Activated CD4-positive, alpha-beta T cell treated with anti-CD3 and anti-CD28 coated beads, Interleukin-2, amount 10 ng/mL, durations not matched to agents 24 days and 14 days (primary cell): ENCODE measurements at regions not wholly inside any gene's neighbourhood (a gene's known extent, or its start where the extent isn't known, plus 50 kb on each side); places are given as distances from the start of the nearest gene placed in this dataset.
"Not testable (repeated sequence)": the region's sequence is repeated elsewhere in the genome, so short reads cannot be mapped to it uniquely, and the experiment has no call there.

ENCODE experiments used
- DNase-seq: peaks from one replicate; pipeline ENCODE4 v3.0.0; 2022
- H3K27ac Mint-ChIP-seq: one replicate; pipeline ENCODE4 v1.8.0; 2022; ENCODE audit warnings: mild to moderate bottlenecking, mixed read lengths
- H3K27me3 Mint-ChIP-seq: one replicate; pipeline ENCODE4 v1.8.0; 2022; ENCODE audit warnings: mixed read lengths
- H3K36me3 Mint-ChIP-seq: one replicate; pipeline ENCODE4 v1.8.0; 2022; ENCODE audit warnings: low read depth, mild to moderate bottlenecking, mixed read lengths
- H3K4me1 Mint-ChIP-seq: one replicate; pipeline ENCODE4 v1.8.0; 2021; ENCODE audit warnings: mixed read lengths
- H3K4me3 Mint-ChIP-seq: one replicate; pipeline ENCODE4 v1.8.0; 2022; ENCODE audit warnings: mild to moderate bottlenecking, moderate library complexity, mixed read lengths
- H3K9me3 Mint-ChIP-seq: one replicate; pipeline ENCODE4 v1.8.0; 2021; ENCODE audit warnings: mixed read lengths
- intact Hi-C: fragments of 100-400 bp; cut with micrococcal nuclease; formaldehyde crosslinking; loops from one replicate; pipeline ENCODE4 v1.15.1; 2023

DNA sequence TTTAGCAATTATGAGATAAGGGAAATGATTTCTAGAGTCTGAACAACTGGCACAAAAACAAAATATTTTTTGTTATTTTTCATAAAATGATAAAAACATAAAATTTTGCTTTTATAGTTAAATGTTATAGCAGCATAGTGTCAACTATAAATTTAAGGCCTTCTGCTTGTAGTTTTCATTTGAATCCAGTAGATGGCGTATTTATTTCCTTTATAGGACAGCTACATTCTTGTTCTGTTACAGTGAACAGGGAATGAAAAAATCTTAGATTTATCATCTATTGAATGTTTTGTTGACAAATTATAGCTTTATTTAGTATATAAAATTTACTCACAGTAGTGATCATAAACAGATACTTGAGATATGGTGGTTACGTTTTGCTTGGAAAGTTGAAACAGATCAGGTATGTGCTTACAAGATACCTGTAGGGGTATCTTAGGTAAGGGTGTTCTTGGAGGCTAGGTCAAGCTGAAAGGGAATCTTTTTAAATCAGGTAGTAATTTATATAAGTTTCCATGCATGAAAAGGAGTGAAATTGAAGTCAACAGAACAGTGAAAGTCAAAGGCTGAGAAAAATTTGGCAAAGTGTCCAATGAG lies 239.3 kb upstream of the GRIN3A start:
- Mint-ChIP-seq H3K9me3 (no peaks in the 10 kb centered on the region), H3K27me3 (no peaks in the 10 kb centered on the region), H3K4me3 (no peak overlapping the region), H3K4me1 (no peaks in the 10 kb centered on the region), H3K27ac (no peak overlapping the region), H3K36me3 (no peaks in the 10 kb centered on the region)
- intact Hi-C loops: no loop called here
- DNase-seq: no peak

- no peaks in the 10 kb centered on the region for H3K27me3 Mint-ChIP-seq
- no peak overlapping the region for H3K4me3 Mint-ChIP-seq
- H3K36me3 Mint-ChIP-seq: no peaks in the 10 kb centered on the region
- H3K9me3 Mint-ChIP-seq: no peaks in the 10 kb centered on the region
- DNase-seq: no peak
- H3K27ac Mint-ChIP-seq: no peak overlapping the region
- H3K4me1 Mint-ChIP-seq: no peaks in the 10 kb centered on the region
- intact Hi-C loops: no loop called here
Observed at GRCh38 chr9:101970609-101971008, 232.2 kb upstream of the GRIN3A start.

DNA sequence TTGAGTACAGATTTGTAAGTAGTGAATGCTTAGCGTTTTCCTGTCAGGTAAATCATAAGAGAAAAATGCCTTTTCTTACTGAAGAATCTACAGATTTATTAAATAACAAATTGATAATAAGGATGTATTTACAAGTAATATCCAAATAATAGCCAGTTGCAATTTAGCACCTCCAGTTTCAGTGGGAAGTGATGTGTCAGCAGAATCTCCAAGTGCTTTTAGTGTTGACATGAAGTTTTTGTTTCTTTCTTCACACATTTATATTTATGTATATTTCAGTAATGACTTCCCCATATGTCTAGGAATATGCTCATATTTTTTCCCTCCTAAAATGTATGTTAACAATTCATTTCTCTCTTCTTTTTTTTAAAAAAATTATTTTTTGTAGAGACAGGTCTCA lies 229.9 kb upstream of the GRIN3A start:
- H3K27ac Mint-ChIP-seq: no peak overlapping the region
- no peaks in the 10 kb centered on the region for H3K4me1 Mint-ChIP-seq
- intact Hi-C loops: no loop called here
- no peak for DNase-seq
- H3K9me3 Mint-ChIP-seq: no peaks in the 10 kb centered on the region
- H3K4me3 Mint-ChIP-seq: no peak overlapping the region
- H3K27me3 Mint-ChIP-seq: no peaks in the 10 kb centered on the region
- H3K36me3 Mint-ChIP-seq: no peaks in the 10 kb centered on the region

DNA sequence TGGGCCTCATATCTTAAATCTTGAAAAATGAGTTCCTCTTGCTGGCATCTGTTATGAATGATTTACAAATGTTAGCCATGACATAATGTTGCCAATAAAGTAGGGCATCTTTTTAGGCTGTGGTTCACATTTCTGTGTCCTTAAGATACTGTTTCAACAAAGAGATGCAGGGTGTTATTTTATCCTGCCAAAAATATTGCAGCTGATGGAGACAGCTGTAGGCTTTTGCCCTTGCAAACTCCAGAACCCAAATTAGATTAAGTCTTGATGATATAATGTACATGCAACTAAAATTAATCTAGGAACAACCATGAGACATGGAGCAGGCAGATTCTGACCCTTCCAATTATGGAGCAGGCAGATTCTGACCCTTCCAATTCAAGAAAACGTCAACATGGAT lies 228.2 kb upstream of the GRIN3A start:
- Mint-ChIP-seq H3K27me3 (no peaks in the 10 kb centered on the region), H3K9me3 (no peaks in the 10 kb centered on the region), H3K27ac (no peak overlapping the region), H3K4me1 (no peaks in the 10 kb centered on the region), H3K36me3 (no peaks in the 10 kb centered on the region), H3K4me3 (no peak overlapping the region)
- intact Hi-C loops: no loop called here
- no peak for DNase-seq

GRCh38 chr9:101957705-101958104 lies 219.3 kb upstream of the GRIN3A start:
- no peaks in the 10 kb centered on the region for H3K36me3 Mint-ChIP-seq
- no peaks in the 10 kb centered on the region for H3K4me1 Mint-ChIP-seq
- DNase-seq: no peak
- no peak overlapping the region for H3K4me3 Mint-ChIP-seq
- intact Hi-C loops: no loop called here
- no peaks in the 10 kb centered on the region for H3K27me3 Mint-ChIP-seq
- H3K9me3 Mint-ChIP-seq: no peaks in the 10 kb centered on the region
- H3K27ac Mint-ChIP-seq: no peak overlapping the region

- no peak overlapping the region for H3K27ac Mint-ChIP-seq
- H3K4me1 Mint-ChIP-seq: no peaks in the 10 kb centered on the region
- intact Hi-C loops: no loop called here
- no peaks in the 10 kb centered on the region for H3K36me3 Mint-ChIP-seq
- no peaks in the 10 kb centered on the region for H3K9me3 Mint-ChIP-seq
- no peak overlapping the region for H3K4me3 Mint-ChIP-seq
- H3K27me3 Mint-ChIP-seq: no peaks in the 10 kb centered on the region
- DNase-seq: no peak
Observed at GRCh38 chr9:101951598-101951997, 213.2 kb upstream of the GRIN3A start.

GRCh38 chr9:101931756-101932155 lies 193.3 kb upstream of the GRIN3A start:
- H3K9me3 Mint-ChIP-seq: no peaks in the 10 kb centered on the region
- H3K36me3 Mint-ChIP-seq: no peaks in the 10 kb centered on the region
- no peak overlapping the region for H3K27ac Mint-ChIP-seq
- intact Hi-C loops: no loop called here
- no peaks in the 10 kb centered on the region for H3K4me1 Mint-ChIP-seq
- H3K27me3 Mint-ChIP-seq: no peaks in the 10 kb centered on the region
- H3K4me3 Mint-ChIP-seq: no peak overlapping the region
- no peak for DNase-seq

DNA sequence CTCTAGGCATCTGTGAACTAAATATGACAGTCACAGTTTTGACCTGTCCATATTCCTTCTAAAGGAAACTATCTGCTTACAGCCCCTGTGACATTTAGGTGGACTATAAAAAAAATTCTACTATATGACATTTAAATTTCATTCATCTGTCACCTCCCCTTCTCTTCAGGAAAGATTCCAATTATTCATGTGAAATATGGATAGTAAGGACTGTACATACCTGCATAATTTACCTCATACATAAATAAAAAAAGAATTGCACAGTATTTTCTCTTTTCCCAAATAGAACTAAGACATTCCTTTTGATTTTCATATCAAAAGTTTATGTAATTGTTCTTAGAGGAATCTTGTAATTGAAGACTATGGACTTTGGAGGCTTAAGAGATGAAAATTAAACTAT lies 192.3 kb upstream of the GRIN3A start:
- no peak overlapping the region for H3K4me3 Mint-ChIP-seq
- H3K36me3 Mint-ChIP-seq: no peaks in the 10 kb centered on the region
- DNase-seq: no peak
- no peaks in the 10 kb centered on the region for H3K4me1 Mint-ChIP-seq
- no peaks in the 10 kb centered on the region for H3K27me3 Mint-ChIP-seq
- intact Hi-C loops: no loop called here
- no peaks in the 10 kb centered on the region for H3K9me3 Mint-ChIP-seq
- H3K27ac Mint-ChIP-seq: no peak overlapping the region

GRCh38 chr9:101925498-101925897 lies 187.1 kb upstream of the GRIN3A start:
- Mint-ChIP-seq H3K9me3 (no peaks in the 10 kb centered on the region), H3K4me1 (no peaks in the 10 kb centered on the region), H3K36me3 (no peaks in the 10 kb centered on the region), H3K27ac (no peak overlapping the region), H3K27me3 (no peaks in the 10 kb centered on the region), H3K4me3 (no peak overlapping the region)
- DNase-seq: no peak
- intact Hi-C loops: no loop called here

DNA sequence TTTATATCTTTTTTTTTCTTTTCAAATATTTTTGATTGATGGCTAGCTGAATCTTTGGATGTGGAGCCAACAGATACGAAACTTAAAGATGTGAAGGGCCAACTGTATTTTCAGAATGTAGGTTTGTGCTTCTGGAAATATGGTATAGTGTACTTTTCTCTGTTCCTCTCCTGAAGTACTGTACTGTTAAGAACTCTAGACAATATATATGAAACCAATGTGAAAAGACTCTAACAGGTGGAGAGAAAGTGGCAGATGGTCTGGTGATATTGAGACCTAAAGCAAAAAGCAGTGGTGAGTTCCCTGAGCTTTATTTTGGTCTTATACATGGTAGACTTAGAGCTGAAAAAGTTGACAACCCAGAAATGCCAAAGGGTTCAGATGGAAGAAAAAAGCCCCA lies 185.0 kb upstream of the GRIN3A start:
- no peak overlapping the region for H3K4me3 Mint-ChIP-seq
- H3K9me3 Mint-ChIP-seq: no peaks in the 10 kb centered on the region
- H3K4me1 Mint-ChIP-seq: no peaks in the 10 kb centered on the region
- no peak for DNase-seq
- H3K27me3 Mint-ChIP-seq: no peaks in the 10 kb centered on the region
- H3K36me3 Mint-ChIP-seq: no peaks in the 10 kb centered on the region
- no peak overlapping the region for H3K27ac Mint-ChIP-seq
- intact Hi-C loops: no loop called here

GRCh38 chr9:101916948-101917347 lies 178.5 kb upstream of the GRIN3A start:
- DNase-seq: not testable (repeated sequence)

DNA sequence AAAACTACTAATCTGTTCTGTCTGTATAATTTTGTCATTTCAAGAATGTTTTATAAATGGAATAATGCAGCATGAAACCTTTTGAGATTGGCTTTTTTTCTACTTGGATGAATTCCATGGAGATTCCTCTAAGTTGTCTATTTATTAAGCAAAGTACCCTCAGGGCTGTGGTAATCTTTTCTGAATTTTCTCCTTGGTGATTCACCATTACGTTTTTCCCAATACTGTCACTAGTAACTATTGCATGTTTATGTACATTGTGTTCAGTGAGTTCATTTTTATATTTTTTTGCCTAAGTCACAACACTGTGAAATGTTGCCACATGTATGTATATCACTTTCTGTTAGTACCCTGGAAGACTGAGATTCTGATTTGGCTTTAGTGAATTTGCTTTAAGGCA lies 177.0 kb upstream of the GRIN3A start:
- Mint-ChIP-seq H3K4me1 (no peaks in the 10 kb centered on the region), H3K9me3 (no peaks in the 10 kb centered on the region), H3K27ac (no peak overlapping the region), H3K27me3 (no peaks in the 10 kb centered on the region), H3K4me3 (no peak overlapping the region), H3K36me3 (no peaks in the 10 kb centered on the region)
- no peak for DNase-seq
- intact Hi-C loops: no loop called here

More at GRCh38 chr9:101916948-101917347, 178.5 kb upstream of the GRIN3A start:
- H3K36me3 Mint-ChIP-seq, H3K9me3 Mint-ChIP-seq, intact Hi-C loops, H3K27me3 Mint-ChIP-seq, H3K4me1 Mint-ChIP-seq, H3K4me3 Mint-ChIP-seq, H3K27ac Mint-ChIP-seq: not testable (repeated sequence)

DNA sequence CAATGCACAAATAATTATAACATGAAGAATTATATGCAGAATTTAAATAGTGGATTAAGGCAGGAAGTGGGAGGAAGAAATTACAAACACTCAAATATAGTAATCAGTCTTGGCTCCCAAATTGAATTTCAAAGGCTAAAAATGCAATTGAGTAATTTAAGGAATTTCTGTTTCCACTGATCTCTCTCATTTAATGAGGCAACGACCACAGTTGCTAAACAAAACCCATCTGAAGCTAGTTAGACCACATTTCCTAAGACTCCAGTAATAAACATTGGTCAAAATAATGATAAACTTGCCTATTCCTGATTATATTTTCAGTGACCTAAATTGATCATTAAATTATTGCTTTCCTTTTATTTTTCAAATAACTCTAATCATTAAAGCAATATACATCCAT lies 174.3 kb upstream of the GRIN3A start:
- no peaks in the 10 kb centered on the region for H3K36me3 Mint-ChIP-seq
- no peaks in the 10 kb centered on the region for H3K4me1 Mint-ChIP-seq
- H3K27ac Mint-ChIP-seq: no peak overlapping the region
- no peaks in the 10 kb centered on the region for H3K27me3 Mint-ChIP-seq
- DNase-seq: no peak
- intact Hi-C loops: no loop called here
- no peaks in the 10 kb centered on the region for H3K9me3 Mint-ChIP-seq
- no peak overlapping the region for H3K4me3 Mint-ChIP-seq

DNA sequence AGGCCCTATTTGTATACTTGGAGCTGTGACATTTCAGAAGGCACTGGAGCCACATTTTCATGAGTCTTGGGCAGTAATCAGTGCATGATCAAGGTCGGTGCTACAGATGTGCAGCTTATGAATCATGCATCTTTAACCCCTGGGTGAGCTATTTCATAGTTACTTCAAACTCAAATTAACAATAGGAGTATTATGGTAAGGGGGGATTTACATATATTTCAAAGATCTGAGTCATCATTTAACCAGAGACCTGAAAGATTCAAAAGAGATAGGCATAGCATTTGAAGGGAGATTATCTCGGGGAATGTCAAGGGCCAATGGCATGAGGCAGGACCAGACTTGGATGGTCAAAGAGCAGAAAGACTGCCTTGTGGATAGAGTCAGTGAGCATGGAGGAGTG lies 169.0 kb upstream of the GRIN3A start:
- no peaks in the 10 kb centered on the region for H3K9me3 Mint-ChIP-seq
- H3K36me3 Mint-ChIP-seq: no peaks in the 10 kb centered on the region
- H3K27me3 Mint-ChIP-seq: no peaks in the 10 kb centered on the region
- DNase-seq: no peak
- H3K4me3 Mint-ChIP-seq: no peak overlapping the region
- no peak overlapping the region for H3K27ac Mint-ChIP-seq
- no peaks in the 10 kb centered on the region for H3K4me1 Mint-ChIP-seq
- intact Hi-C loops: no loop called here

DNA sequence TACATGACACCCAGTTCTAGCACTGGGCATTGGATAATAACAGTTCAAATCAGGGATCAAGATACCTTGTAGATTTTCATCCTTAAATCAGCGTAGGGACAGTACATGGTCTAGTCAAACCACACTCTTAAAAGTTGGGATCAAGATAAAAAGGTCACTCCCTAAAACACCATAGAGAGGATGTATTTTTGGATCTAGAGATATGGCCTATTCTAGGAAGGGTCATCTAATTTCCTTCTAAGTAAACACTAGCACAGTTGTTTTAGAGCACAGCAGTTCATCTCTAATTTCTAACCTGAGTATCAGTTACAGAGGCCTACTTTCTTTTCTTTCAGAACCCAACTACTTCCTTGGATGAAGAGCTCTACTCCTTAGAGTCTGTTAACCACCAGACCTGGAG lies 166.4 kb upstream of the GRIN3A start:
- DNase-seq: no peak
- Mint-ChIP-seq H3K27ac (no peak overlapping the region), H3K9me3 (no peaks in the 10 kb centered on the region), H3K4me3 (no peak overlapping the region), H3K4me1 (no peaks in the 10 kb centered on the region), H3K36me3 (no peaks in the 10 kb centered on the region), H3K27me3 (no peaks in the 10 kb centered on the region)
- intact Hi-C loops: no loop called here
